NCI-H128 (cell line): ENCODE measurements at regions not wholly inside any gene's neighbourhood (a gene's known extent, or its start where the extent isn't known, plus 50 kb on each side); places are given as distances from the start of the nearest gene placed in this dataset.
A peak's percentile ranks its signal among the peaks of the same experiment; 100 is the strongest.

Experiments used
- DNase-seq: peaks from one replicate; lab custom pipeline; 2025; ENCODE audit not compliant: unreplicated experiment; lab: John Stamatoyannopoulos, UW

DNA sequence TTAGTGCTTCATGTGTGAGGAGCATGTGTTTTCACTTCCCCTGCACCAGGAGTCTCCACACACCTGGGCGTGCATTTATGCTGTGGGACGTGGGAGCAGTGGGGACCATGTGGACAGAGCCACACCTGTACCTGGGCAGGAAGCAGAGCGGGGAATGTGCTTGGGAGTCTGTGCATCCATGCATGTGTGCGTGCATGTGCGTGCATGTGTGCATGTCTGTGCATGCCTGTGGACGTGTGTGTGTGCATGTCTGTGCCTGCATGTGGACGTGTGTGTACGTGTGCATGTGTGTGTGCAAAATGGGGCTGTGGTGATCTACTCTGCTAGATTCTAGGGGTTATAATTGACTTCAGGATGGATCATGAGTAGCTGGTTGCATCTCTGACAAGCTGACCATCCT lies 224.0 kb upstream of the GMDS start:
- no peak for DNase-seq

DNA sequence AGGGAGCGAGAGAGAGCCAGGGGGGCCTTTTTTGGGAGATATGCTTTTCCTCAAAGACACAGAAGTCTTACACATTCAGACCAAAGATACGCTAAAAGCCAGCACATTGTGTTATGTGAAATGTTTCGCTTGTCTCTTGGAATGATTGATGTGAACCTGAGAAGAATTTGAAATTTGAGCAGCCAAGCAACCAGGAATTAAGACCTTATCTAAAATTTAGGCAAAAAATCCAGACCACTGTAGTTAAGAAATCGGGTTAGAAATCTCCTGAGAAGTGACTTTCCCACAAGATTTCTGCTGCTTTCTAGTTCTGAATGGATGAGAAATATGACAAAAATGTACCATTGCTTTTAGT lies 223.2 kb upstream of the GMDS start:
- no peak for DNase-seq

DNA sequence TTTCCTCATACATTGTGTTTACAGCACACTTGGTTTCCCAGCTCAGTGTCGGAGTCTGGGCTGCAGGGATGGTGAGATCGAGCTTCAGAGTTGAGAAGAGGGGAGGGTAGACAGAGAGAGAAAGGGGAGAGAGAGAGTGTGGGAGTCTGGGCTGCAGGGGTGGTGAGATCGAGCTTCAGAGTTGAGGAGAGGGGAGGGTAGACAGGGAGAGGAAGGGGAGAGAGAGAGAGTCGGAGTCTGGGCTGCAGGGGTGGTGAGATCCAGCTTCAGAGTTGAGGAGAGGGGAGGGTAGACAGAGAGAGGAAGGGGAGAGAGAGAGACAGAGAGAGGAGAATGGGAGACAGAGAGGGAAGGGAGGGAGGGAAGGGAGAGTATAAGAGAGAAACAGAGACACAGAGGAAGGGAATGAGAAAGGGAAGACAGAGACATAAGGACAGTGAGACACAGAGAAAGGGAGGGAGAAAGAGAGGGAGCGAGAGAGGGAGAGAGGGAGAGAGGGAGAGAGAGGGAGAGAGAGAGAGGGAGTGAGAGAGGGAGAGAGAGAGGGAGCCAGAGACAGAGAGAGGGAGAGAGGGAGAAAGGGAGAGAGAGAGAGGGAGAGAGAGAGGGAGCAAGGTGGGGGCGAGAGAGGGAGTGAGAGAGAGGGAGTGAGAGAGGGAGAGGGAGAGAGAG lies 222.7 kb upstream of the GMDS start:
- DNase-seq = no peak

DNA sequence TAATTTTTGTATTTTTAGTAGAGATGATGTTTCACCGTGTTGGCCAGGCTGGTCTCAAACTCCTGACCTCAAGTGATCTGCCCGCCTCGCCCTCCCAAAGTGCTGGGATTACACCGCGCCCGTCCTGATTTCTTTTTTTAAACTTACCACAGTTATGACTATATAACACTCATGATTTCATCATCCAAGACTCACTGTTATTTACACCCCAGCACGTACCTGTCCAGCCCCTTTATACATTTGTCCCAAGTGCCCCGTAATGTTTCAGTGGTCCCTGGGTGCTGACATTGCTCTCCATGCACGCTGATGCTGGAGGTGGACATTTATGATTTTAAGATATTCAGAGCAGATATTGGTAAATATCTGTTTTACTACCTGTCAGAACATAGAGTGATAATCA lies 219.9 kb upstream of the GMDS start:
- no peak for DNase-seq

DNA sequence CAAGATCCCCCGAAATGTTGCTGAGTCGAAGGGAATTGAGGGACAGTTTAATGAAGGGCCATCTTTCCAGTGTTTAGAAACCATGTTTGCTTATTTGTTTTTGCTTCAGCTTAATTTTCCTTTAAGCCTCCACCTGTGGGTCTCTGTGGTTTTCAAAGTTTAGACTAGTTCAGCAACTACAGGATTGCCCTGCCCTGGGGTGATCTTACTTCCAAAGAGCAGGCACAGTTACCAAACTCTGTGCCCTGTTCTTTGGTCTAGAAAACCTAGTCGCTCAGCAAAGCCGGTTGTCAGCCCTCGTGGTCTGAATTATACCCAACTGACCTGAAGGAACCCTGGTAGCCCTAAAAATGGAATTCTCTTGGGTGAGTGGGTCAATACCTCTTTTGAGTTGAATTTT lies 219.2 kb upstream of the GMDS start:
- no peak for DNase-seq

DNA sequence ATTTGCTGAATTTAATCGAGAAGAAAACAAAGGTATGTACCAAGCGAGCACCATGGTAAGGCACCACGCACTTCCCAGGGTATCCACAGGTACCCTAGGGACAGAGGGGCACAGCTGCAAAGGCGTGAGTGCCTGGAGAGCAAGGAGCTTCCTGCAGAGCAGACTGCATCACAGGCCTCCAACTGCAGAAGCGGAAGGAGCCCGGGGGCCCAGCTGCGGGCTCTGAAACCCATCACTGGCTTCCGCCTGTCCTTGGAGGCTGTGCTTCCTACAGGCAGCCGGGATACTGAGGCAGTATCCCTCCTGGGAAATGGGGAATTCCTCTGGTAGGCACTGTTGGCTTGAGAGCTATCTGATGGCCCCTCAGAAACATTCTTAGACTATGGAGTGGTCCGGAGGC lies 217.4 kb upstream of the GMDS start:
- no peak for DNase-seq

DNA sequence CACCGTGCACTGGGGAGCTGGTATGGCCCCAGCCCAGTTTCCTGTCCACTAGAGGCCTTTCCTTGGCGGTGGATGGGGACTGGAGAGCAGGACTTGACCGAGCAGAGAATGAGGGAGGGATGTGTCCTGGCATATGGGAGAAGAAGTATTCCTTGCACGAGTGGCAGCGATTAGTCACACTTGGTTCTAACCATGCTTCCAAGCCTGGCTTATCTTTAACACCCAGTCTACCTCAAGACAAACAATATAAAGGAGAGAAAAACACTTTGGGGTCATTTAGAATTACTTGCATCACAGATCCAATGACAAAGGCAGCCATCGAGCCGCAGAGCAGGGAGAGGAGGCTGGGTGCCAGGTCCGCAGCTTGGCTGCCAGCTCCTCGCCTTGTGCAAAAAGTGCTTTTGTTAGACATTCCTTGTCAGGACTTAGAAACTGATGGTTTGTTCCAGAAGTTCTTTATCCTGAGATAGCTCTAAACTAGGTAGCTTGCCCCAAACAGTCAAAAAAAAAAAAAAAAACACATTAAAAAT lies 214.9 kb upstream of the GMDS start:
- no peak for DNase-seq

DNA sequence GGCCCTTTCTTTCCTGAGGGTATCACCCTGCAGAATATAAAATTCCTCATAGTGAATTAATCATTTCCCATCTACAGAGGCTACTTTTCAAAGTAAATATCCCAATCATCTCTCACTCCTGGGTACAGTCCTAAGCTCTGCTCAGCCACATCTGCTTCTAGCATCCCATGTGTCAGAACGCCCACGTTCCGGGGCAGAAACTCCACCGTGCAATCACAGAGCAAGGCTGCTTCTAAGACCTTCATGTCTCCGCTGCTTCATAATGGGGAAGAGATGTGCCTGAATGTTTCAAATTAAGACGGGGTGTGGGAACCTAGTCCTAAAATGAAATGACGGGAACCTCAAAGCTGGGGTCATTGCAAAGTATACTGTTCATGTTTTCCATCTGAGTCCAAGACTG lies 208.8 kb upstream of the GMDS start:
- DNase-seq = no peak

DNA sequence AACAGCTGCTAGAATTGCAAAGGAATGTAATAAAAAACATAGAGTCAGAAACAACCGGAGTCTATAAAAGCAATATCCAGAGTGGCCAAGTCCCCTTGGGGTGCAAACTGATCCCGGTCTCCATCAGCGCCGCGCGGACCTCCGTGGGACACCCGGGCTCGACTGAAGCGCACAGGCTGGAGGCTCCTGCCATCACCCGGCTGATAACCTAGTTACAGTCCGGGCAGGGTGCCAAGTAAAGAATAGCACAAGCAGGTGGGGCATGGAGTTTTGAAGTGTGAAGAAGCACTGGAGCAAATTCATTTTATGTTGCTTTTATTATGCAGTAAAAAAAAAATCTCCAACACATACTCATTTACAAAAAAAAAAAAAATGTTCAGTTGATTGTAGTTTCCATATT lies 205.1 kb upstream of the GMDS start:
- DNase-seq = peak; percentile 79

DNA sequence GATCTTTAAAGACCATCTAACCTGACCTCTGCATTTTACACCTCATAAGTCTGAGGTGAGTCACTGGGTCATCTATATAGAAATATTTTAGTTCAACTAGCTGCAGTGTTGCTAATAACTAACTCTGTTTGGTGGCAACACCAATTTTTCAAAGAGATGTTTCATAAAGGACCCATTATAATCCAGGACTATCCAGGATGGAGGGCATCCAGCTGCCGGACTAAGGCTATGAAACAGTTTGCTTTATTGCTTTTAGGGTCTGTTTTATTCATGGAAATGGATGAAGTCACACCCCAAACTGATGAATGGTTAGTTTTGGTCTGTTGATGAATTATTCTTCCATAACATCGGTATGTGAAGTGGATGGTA lies 204.2 kb upstream of the GMDS start:
- no peak for DNase-seq

DNA sequence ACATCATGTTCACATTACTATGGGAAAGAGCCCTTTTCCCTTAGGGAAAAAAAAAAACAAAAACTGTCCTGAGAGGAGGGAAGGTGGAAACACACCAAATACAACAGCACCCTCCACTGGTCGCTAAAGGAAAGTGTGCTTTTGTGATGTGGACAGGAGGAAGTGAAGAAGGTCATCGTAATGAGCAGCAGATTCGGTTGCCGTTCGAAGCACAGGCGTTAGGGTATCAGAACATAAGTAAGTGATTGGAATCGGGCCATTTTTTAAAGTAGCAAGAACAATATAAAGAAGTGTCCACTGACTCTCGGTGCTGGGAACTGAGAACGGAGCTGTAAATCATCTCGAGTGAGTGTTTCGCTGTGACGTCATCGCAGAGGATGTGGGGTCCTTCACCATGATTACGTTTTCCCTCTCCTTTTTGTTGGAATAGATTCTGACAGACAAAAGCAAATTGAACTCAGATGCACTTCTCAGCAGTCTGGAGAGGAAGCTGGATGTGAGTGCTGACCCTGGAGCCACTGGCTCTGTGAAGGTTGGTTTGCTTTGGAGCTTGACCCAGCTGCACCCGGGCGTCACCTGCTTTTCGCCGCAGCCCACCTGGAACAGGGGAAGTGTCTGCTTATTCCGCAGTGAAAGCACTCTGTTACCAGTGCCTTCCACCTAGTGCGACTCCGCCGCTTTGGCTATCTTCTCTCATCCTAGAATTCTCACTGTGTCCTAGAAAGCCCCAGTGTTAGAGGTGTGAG lies 203.6 kb upstream of the GMDS start:
- DNase-seq = peak; percentile 58

DNA sequence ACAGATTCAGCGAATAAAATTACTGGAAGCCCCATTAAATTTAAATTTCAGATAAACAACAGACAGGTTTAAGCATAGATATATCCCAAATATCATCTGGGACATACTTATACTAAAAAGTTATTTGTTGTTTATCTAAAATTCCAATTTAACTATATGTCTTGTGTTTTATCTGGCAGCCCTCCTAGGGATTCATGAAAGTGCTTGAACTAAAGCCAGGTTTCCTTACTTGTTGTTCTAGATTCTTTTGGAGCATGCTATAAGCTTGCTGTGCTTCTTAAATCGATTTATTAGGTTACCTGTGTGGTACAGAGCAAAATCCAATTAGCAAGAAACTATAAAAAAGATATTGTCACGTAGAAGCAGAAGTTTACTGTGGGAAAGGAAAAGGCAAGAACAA lies 202.5 kb upstream of the GMDS start:
- DNase-seq = no peak

DNA sequence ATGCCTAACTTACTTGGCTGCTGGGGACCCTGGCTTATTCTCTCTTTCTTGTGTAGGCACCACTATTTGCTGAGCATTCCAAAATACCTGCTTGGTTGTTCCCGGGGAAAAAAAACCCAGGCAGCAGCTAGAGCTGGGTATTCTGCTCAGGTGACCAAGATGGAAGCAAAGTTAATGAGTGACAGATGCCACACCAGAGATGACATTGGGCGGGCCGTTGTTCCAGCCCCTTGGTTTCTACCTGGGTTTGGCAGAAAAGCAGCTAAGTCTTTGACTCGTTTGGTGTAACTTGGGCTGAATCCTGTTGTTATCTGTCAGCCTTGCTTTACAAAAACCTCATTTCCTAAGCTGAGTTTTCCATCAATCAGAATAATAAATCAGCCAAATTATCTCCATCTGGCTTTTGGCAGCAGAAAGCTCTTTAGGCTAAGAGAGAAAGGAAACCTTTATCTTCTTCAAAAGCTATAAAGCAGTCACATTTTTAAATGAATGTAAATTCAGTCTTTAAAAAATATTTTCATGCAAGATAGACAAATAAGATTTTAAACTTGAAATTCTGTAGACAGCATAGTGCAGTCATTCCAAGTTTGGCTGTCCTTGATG lies 202.0 kb upstream of the GMDS start:
- no peak for DNase-seq

DNA sequence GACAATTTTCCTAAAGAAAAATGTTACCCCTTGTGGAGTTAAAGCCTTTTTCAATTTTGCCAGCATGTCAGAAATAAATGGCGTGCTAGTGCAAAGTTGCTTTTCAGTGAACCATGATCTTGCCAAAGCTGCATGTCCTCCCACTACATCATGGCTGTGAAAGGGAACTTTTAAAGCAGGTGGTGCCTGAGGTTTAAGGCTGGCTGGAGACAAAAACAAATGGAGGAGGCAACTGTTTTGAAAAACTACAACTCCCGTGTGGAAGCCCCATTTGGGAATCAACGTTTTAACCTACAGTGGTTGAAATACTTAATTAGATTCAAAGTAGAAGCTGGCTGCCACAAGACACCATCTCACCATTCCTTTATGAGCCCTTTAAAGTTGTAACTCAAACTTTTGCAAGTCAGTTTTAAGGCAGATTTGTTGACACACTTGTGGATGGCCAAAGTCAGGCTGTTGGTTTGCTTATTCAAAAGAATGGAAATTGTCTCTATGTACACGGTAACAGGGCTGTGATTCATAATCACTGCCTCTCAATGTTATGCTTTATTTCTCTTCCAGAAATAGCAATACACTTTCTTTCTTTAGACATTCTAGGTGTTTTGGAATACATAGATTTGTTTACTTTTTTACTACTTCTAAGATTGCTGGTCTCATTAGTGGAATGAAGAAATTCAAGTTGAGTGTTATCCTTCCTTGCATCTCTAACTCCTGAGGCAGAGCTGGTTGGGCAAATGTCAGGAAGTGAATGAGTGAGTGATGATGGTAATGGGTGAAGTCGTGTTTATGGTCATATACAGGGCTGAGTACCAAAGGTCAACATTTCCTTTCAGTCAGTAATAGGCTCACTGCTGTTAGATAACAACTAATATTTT lies 196.4 kb upstream of the GMDS start:
- DNase-seq = no peak

DNA sequence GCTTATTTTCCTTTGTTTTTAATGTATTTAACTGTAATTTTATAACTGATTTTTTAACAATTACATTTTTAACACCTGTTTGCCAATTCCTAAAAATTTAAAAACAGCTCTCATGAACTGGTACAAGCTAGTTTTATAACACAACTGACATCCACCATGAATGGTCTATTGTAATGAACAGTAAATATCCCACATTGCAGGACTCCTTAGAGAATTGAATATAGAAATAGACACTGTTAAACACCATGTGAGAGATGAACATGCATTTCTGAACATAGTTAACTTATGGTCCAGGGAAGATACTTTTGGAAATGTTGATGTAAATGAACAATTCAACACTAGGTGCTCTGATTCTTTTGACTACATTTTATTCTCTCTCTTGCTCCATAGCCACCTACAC lies 195.1 kb upstream of the GMDS start:
- no peak for DNase-seq

DNA sequence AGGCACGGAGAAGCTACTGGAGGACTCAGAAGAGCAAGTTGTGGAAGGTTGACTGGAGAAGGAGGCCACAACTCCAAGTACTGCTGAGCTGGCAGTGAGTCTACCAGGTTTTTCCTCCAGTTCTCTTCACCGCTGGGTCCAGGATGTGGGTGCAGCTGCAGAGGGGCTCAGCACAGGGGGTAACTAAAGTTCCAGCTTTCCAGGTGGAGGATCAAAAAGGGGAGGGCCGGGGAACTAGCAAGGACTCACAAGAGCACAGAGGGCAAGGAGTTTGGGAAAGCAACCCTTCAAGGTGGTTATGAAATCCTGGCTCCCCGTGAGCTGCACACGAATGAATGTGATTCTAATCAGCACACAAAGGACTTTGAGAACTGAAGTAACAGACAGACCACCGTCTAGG lies 194.2 kb upstream of the GMDS start:
- DNase-seq = no peak

DNA sequence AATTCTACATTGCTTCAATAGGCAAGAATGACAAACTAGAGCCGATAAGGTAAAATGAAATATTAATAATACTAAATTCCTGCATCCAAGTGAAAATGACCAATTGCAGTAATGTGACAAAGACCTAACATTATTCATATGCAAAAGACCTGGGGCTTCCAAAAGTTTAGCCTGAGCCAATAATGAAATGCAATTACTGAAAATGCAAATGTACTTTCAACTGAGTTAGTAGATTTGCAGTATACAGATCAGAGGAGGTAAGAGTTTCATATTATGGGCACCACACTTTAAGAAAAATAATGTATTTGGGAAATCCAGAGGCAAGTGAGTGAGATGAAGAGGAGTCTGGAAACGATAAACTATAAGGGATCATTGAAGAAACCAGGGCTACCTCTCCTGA lies 193.7 kb upstream of the GMDS start:
- no peak for DNase-seq

DNA sequence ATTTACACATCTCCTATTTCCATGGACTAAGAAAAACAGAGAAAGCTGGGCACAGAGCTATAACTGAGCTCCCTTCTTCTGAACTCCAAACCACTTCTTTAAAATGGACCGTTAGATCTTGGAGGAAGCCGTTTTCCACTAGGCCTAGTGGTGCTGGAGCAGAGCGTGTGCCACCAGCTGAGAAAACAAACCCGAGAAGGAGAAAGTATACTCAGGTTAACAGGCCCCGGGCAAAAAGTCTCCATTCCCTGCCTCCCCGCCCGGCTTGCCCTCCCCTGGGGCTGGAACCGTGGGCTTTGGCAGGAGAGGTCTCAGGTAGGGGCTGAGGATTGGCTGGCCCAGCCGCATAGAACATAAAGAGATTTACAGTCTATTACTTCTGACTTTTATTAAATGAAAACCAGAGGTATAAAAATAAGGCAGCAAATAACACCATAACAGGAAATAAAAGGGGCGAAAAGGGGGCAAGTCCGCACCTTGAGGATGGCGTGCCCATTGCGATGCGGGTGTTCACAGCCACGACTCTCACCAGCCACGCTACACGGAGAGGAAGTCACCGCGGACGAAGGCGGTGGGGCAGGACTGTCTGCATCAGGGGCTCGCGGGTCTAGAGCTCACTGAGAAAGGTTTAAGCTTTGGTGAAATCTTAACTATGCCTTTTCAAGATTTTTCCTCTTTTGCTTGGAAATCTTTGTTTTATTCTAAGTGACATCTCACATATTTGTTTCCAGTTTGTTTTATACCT lies 191.2 kb upstream of the GMDS start:
- no peak for DNase-seq

DNA sequence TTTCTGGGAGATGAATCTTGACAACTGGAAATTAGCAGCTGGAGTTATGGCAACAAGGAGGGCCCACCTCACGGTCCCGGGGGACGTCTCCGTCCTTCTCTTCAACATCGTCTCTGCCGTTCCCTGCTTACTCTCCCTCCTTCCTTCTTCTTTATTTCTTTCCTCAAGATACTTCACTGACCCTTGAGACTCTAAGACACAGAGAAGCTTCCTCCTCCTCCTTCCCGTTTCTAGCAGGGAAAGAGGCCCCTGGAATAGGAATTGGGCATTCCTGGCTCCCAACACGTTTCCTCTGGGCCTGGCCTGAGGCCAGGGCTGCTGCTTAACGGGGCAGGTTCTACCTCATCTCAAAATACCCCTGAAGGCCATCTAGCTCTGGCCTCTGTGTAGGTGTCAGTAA lies 189.9 kb upstream of the GMDS start:
- DNase-seq = no peak

DNA sequence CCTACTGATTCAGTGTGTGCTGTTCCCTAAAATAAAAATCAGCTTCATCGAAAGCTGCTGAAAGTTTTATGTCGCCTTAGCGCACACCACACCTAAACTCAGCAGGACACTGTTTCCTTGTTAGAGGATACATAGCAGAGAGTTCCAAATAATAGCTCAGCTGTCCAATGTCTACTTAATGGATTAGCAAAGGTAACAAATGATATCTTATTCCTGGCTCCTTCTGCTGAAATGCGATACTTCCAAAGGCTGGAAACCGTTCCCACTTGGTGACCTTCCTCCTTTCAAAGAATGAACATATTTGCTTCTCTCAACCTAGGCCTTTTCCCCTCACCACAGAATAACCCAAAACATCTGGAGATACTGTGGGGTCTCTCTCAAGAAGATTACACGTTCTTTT lies 189.5 kb upstream of the GMDS start:
- DNase-seq = no peak

DNA sequence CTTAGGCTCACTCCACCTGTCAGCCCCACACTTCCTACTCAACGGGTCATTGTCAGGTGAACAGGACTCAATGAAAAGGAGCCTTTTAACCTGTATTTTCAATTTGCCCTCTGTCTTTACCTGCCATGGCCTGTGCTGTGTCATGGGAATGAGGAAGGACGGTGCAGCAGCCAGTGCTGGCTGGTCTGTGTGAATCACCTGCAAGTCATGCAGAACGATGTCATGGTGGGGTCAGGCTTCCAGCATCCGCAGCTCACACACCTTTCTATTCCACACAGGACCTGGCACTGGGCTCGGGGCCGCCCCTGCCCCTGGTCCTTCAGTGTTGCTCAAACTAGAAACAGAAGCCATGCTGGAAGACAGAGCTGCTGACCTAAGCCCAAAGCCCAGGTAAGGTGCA lies 188.7 kb upstream of the GMDS start:
- DNase-seq = no peak
